Gastrocnemius medialis (tissue), 4 donors: ENCODE measurements at regions not wholly inside any gene's neighbourhood (a gene's known extent, or its start where the extent isn't known, plus 50 kb on each side); places are given as distances from the start of the nearest gene placed in this dataset.

ENCODE experiments used
- ATAC-seq, 2 donors: fragments of 150-250 bp; one replicate each; pipeline ENCODE4 v1.9.1; 2016
- DNase-seq, 2 donors: peaks; one replicate each; pipeline ENCODE4 v3.0.0-alpha.2; 2019
- H3K27ac ChIP-seq, 4 donors: fragments of 200-600 bp; sonication (generic); 1 replicate in 1 of 4; 2 replicates in 3 of 4; pipeline ENCODE4 v1.5.1; 2016 to 2018; ENCODE audit warnings: mild to moderate bottlenecking in 2 of 4, moderate library complexity in 1 of 4
- H3K27me3 ChIP-seq, 3 donors: fragments of 200-600 bp; sonication (generic) in 2 of 3; 1 replicate in 1 of 3; 2 replicates in 2 of 3; pipeline versions ENCODE4 v1.5.1 to v1.6.0; 2016 to 2019; ENCODE audit warnings: mild to moderate bottlenecking in 1 of 3, moderate library complexity in 1 of 3
- H3K36me3 ChIP-seq, 2 donors: fragments of 200-600 bp; sonication (generic) in 1 of 2; one replicate each; pipeline ENCODE4 v1.5.1; 2017 to 2018
- H3K4me1 ChIP-seq, 2 donors: fragments of 200-600 bp; sonication (generic) in 1 of 2; one replicate each; pipeline ENCODE4 v1.5.1; 2016 to 2017; ENCODE audit warnings: mild to moderate bottlenecking in 2 of 2
- H3K4me3 ChIP-seq, 4 donors: fragments of 200-600 bp; sonication (generic) in 3 of 4; 1 replicate in 1 of 4; 2 replicates in 3 of 4; pipeline ENCODE4 v1.5.1; 2016 to 2019; ENCODE audit warnings: mild to moderate bottlenecking in 2 of 4
- H3K9me3 ChIP-seq, 3 donors: fragments of 200-600 bp; sonication (generic) in 2 of 3; 1 replicate in 1 of 3; 2 replicates in 2 of 3; pipeline ENCODE4 v1.5.1; 2016 to 2019
- POLR2A ChIP-seq, 2 donors: fragments of 450-650 bp; IDR thresholded peaks; one replicate each; pipeline ENCODE4 v1.6.1; 2017; ENCODE audit warnings: antibody characterized with exemption in 2 of 2, mild to moderate bottlenecking in 2 of 2, moderate library complexity in 2 of 2
- in situ Hi-C, 4 donors: fragments of 200-750 bp; cut with MboI; loops; one replicate each; pipeline versions ENCODE4 v1.15.0 to v1.8.0; 2017; ENCODE audit warnings: low sequenced_read_pairs in 4 of 4
- intact Hi-C: fragments of 100-400 bp; cut with DNase I; formaldehyde crosslinking; loops from one replicate; pipeline ENCODE4 v1.15.1; 2023; ENCODE audit warnings: low total_unique reads
- TF ChIP-seq, protein P1 (sequence below), 5 experiments: fragments of 450-650 bp in 3 of 5; fragments of 200-600 bp in 2 of 5; sonication (generic) in 2 of 5; IDR thresholded peaks in 4 of 5; conservative IDR thresholded peaks in 1 of 5; 1 replicate in 4 of 5; 2 replicates in 1 of 5; pipeline ENCODE4 v1.5.1; 2016 to 2019; ENCODE audit warnings: antibody characterized with exemption in 5 of 5, mild to moderate bottlenecking in 3 of 5, moderate library complexity in 3 of 5

DNA sequence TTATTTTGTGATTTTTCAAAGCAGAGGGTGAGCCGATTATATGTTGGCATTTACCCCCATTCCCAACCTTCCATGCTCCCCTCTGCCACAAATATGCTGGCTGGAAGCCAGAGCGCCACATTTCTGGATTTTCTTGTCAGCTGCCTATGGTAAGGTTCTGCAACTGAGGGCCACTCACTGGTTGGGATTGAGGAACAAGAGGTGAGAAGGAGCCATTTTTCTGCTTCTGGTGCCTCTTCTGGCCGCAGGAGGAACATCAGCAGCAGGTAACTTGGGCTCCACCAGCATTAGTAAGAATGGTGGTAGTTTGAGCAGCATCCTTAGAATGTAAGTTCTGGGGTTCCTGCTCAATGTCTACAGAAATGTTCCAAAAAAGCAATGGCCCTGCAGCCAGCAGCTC, 159.5 kb upstream of the MAST4 start:
- TF ChIP-seq, protein P1, sequence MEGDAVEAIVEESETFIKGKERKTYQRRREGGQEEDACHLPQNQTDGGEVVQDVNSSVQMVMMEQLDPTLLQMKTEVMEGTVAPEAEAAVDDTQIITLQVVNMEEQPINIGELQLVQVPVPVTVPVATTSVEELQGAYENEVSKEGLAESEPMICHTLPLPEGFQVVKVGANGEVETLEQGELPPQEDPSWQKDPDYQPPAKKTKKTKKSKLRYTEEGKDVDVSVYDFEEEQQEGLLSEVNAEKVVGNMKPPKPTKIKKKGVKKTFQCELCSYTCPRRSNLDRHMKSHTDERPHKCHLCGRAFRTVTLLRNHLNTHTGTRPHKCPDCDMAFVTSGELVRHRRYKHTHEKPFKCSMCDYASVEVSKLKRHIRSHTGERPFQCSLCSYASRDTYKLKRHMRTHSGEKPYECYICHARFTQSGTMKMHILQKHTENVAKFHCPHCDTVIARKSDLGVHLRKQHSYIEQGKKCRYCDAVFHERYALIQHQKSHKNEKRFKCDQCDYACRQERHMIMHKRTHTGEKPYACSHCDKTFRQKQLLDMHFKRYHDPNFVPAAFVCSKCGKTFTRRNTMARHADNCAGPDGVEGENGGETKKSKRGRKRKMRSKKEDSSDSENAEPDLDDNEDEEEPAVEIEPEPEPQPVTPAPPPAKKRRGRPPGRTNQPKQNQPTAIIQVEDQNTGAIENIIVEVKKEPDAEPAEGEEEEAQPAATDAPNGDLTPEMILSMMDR (IDR thresholded peaks at IDR 0.05 in 4 of 5, conservative IDR thresholded peaks at IDR 0.05 in 1 of 5): no peak
- no peak for TF ChIP-seq POLR2A (IDR thresholded peaks at IDR 0.05)
- ATAC-seq (no peak), DNase-seq (no peak)
- intact Hi-C loops: no loop called here
- Histone ChIP-seq H3K27me3 (no peaks in the 10 kb centered on the region), H3K4me1 (no peaks in the 10 kb centered on the region), H3K4me3 (no peak overlapping the region), H3K27ac (no peak overlapping the region), H3K36me3 (no peaks in the 10 kb centered on the region), H3K9me3 (no peaks in the 10 kb centered on the region)
- in situ Hi-C loops: no loop called here

DNA sequence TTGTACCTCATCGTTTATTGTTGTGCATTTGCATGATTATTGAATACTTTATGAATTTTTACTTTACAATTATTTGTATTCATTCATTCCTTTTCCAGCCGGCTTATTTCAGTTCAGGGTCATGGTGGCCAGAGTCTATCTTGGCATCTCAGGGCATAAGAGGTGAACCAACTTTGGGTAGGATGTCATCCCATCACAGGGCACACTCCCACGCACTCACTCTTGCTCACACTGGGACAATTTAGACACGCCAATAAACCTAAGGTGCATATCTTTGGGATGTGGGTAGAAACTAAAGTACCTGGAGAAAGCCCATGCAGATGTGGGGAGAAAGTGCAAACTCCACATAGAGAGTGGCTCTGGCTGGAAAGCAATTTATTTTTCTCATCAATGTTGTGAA, 158.1 kb upstream of the MAST4 start:
- H3K27ac ChIP-seq: no peak overlapping the region
- intact Hi-C loops: no loop called here
- DNase-seq: no peak
- H3K9me3 ChIP-seq: no peaks in the 10 kb centered on the region
- ATAC-seq: no peak
- TF ChIP-seq POLR2A (IDR thresholded peaks at IDR 0.05): no peak
- TF ChIP-seq, protein P1 (IDR thresholded peaks at IDR 0.05 in 4 of 5, conservative IDR thresholded peaks at IDR 0.05 in 1 of 5): no peak
- H3K36me3 ChIP-seq: no peaks in the 10 kb centered on the region
- H3K4me1 ChIP-seq: no peaks in the 10 kb centered on the region
- no peak overlapping the region for H3K4me3 ChIP-seq
- no peaks in the 10 kb centered on the region for H3K27me3 ChIP-seq
- in situ Hi-C loops: no loop called here

DNA sequence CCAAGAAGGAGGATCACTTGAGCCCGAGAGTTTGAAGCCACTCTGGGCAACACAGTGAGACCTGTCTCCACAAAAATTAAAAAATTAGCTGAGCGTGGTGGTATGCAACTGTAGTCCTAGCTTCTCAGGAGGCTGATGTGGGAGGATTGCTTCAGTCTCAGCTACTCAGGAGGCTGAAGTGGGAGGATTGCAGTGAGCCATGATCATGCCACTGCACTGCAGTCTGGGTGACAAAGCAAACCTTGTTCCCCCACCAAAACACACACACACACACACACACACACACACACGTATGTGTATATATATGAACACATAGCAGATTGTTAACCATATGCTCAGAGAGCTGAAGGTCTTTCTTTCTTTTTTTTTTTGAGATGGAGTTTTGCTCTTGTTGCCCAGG, 157.5 kb upstream of the MAST4 start:
- in situ Hi-C loops (no loop called here), intact Hi-C loops (no loop called here)
- ATAC-seq (no peak), DNase-seq (no peak)
- Histone ChIP-seq H3K27ac (no peak overlapping the region), H3K9me3 (no peaks in the 10 kb centered on the region), H3K27me3 (no peaks in the 10 kb centered on the region), H3K36me3 (no peaks in the 10 kb centered on the region), H3K4me3 (no peak overlapping the region), H3K4me1 (no peaks in the 10 kb centered on the region)
- TF ChIP-seq POLR2A (IDR thresholded peaks at IDR 0.05): no peak
- TF ChIP-seq, protein P1 (IDR thresholded peaks at IDR 0.05 in 4 of 5, conservative IDR thresholded peaks at IDR 0.05 in 1 of 5): no peak

DNA sequence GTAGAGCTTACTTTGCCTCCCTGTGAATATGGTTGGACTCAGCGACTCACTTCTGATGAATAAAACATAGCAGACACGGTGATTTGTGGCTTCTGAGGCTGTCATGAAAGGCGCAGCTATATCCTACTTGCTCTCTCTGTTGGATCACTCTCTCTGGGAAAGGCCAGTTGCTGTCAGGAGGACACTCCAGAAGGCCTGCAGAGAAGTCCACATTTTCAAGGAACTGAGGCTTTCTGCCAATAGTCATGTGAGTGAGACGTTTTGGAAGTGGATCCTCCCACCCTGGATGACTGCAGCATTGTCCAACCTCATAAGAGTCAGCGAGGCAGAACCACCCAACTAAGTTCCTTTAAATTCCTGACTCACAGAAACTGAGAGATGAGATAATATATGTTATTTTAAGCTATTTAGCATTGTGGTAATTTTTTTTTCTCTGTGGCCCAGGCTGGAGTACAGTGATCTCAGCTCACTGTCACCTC, 156.0 kb upstream of the MAST4 start:
- H3K4me3 ChIP-seq: no peak overlapping the region

More for the DNA sequence above, 156.0 kb upstream of the MAST4 start:
- H3K27ac ChIP-seq: no peak overlapping the region
- ATAC-seq (no peak), DNase-seq (no peak)
- no peak for TF ChIP-seq POLR2A (IDR thresholded peaks at IDR 0.05)
- TF ChIP-seq, protein P1 (IDR thresholded peaks at IDR 0.05 in 4 of 5, conservative IDR thresholded peaks at IDR 0.05 in 1 of 5): no peak
- intact Hi-C loops: no loop called here
- H3K4me1 ChIP-seq: no peaks in the 10 kb centered on the region
- in situ Hi-C loops: no loop called here
- no peaks in the 10 kb centered on the region for H3K36me3 ChIP-seq
- no peaks in the 10 kb centered on the region for H3K9me3 ChIP-seq
- no peaks in the 10 kb centered on the region for H3K27me3 ChIP-seq
